ENCODE measurements at regions not wholly inside any gene's neighbourhood (a gene's known extent, or its start where the extent isn't known, plus 50 kb on each side); places are given as distances from the start of the nearest gene placed in this dataset.
A peak's percentile ranks its signal among the peaks of the same experiment; 100 is the strongest.

DNA sequence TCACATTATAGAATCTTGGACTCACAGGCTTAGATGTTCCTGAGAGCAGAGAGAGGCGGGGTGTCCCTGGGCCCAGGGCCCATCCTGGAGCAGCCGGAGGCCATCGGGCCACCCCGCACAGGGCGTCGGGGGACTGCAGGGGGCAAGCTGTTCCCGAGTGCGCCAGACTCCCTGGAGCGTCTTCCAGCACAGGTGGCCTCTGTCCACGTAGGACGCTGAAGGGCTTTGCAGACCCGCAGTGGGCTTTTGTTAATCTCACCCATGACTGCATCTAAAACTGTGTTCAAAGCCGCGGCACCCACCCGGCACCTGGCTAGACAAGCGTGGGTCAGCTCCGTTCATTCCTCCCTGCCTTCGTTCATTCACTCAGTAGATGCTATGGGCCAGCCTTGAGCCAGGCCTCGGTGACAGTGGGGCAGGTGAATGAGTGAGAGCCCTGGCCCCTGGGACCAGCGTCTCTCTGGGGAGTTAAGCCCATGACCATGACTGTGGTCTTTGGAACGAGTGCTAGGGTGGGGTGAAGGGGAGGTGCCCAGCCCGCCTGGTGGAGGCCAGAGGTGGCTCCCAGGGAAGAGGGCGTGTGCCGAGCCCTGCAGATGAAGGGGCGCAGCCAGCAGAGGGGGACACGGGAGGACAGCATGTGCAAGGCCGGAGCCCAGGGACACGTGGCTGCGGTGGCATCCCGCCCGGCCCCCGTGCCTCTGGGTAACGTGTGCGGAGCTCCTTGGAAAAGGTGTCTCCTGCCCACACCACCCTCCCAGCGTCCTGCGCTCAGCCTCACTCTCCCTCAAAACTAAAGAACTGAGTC, 98.3 kb downstream of the HMX1 start:
- no peak for DNase-seq (ENCODE audit: low spot score)

GRCh38 chr4:8772499-8773123, 99.0 kb downstream of the HMX1 start:
- DNase-seq (ENCODE audit: low spot score), result no peak

GRCh38 chr4:8771666-8772065, 100.0 kb downstream of the HMX1 start:
- DNase-seq (ENCODE audit: low spot score), result no peak

- DNase-seq (ENCODE audit: low spot score), result no peak
These were observed 100.4 kb downstream of the HMX1 start for GRCh38 chr4:8771258-8771590.

DNA sequence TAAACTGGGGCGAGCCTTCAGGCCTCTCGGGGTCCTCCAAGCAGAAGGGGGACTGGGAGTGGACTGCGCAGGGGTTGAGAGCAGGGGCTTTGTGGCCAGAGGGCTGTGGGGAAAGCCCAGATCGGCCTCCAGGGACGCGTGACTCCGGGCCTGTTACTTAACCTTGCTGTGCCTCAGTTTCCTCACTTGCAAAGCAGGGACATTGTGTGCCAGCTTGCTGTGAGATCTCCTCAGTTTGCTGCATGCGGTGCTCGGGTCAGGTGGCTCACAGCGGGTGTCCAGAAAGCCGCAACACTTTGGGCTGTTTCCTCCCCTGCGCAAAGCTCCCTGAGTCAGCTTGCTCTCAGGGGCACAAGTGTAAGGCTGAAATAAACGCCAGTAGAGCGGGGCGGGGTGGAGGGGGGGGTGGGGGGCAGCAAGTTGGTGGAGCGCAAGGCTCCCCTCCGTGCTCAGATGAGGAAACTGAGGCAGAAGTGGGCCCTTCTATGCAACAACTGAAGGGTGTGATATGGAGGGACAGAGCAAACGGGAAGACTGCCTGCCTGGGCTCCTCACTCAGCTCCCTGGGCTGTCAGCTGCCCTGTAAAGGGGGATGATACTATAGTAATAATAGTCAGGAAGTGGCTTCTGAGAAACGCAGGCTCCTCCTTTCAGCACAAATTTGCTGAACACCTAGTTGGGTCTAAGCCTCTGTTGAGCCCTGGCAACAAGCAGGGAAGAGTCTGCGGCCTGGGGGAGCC, 101.0 kb downstream of the HMX1 start:
- no peak for DNase-seq (ENCODE audit: low spot score)

DNA sequence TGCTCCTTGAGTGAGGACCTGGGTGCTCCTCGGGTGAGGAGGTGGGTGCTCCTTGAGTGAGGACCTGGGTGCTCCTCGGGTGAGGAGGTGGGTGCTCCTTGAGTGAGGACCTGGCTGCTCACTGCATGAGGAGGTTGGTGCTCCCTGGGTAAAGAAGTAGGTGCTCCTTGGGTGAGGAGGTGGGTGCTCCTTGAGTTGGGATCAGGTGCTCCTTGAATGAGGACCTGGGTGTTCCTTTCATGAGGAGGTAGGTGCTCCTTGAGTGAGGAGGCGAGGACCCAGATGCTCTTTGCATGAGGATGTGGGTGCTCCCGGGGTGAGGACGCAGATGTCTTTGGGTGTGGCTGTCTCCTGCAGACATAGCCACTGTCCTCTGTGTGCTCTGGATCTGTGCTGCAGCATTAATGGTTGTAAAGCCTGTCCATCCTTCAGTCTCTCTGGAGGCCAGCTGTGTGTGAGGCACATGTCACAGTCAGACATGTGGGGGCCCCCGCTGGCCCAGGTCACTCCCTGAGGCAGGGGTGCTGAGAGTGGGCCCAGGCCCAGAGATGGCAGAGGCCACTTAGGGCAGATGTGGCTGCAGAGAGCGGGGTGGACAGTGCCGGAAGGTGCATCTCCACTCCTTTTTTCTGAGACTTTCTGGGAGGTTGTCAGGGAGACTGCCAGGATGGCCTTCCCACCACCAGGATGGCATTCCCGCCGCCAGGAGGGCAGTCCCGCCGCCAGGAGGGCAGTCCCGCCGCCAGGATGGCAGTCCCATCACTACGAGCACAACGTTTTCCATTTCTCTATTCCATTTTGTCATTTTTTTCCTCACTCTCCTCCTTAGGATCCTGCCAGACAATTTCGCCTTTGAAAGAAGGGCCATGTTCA, 101.8 kb downstream of the HMX1 start:
- no peak for DNase-seq (ENCODE audit: low spot score)

GRCh38 chr4:8768357-8768999, 103.2 kb downstream of the HMX1 start:
- no peak for DNase-seq (ENCODE audit: low spot score)

DNA sequence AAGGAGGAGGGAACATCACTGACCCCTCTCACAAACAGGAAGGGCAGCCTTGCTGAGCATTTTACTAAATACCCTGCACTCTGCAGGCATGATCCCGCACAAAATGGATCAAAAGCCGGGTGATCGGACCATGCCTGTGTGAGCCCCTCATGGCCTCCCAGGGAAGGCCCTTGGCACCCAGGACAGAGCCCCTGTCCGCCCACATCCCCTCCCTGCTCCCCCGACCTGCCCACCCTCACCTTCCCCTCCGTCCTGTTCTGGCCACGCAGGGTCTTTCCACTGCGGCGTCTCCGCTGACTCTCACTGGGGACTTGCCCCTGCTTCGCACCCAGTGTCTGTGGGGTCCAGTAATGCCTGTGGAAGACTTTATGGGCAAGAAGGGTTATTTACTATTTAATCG, 105.0 kb downstream of the HMX1 start:
- DNase-seq (ENCODE audit: low spot score), result no peak

GRCh38 chr4:8765631-8766590, 105.7 kb downstream of the HMX1 start:
- DNase-seq (ENCODE audit: low spot score), result peak; percentile 9

DNA sequence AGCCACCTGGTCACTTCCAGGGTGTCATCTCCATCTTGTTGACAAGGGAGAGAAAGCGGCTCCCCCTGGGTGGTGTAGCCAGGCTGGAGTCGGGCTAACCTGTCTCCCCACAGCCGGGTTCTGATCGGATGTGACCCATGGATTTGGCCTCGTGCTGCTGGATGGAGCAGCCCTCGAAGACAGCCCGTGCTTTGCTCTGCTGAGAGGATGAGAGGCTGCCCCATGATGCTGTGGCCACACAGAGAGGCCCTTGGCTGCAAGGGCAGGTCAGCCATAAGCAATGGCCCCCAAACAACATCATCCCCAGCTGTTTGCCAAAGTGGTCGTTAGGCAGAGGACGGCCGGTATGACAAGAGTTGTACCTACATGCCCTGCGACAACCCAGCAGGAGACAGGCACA, 106.6 kb downstream of the HMX1 start:
- no peak for DNase-seq (ENCODE audit: low spot score)

DNA sequence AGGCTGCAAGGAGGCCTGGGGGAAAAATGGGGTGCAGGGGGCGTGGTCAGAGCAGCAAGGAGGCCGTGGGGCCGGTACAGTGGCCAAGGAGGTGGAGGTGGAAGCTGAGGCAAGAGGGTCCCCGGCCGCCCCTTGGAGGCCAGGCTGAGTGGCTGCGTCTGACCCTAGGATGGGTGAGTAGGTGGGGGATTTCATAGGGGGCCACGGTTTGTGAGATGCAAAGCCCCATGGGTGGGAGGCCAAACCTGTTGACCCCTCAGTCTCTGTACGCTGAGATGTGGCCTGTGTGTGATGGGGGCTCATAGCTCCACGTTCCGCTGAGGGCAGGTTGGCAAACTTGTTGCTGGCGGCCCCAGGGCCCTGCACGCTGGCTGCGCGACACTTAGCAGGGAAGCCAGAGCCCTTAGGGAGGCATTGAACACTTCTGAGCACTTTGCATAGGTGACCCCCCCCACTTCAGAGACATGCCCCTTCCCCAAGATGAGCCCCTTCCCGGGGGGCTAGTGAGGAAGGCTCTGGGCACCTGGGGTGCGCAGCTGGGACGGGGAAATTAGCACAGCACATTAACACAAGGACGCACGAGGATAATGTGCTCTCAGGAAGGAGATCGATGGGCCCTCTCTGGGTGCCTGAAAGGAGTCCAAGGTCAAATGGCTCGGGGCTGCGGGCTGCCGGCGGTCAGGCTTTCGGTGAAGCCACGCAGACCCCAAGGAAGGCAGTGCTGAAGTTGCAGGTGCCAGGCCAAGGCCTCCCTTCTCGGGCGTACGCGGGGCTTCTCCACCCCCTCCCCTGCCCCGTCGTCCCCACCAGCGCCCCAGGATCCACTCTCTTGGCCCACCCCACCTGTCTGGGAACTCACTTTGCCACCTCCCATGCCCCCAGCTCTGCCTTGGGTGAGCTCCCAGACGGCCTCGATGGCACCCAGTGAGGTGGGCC, 107.4 kb downstream of the HMX1 start:
- DNase-seq (ENCODE audit: low spot score), result no peak

- DNase-seq (ENCODE audit: low spot score), result no peak
These were observed 108.5 kb downstream of the HMX1 start for GRCh38 chr4:8762951-8763735.

- DNase-seq (ENCODE audit: low spot score), result no peak
These were observed 109.3 kb downstream of the HMX1 start for GRCh38 chr4:8762356-8762755.

DNA sequence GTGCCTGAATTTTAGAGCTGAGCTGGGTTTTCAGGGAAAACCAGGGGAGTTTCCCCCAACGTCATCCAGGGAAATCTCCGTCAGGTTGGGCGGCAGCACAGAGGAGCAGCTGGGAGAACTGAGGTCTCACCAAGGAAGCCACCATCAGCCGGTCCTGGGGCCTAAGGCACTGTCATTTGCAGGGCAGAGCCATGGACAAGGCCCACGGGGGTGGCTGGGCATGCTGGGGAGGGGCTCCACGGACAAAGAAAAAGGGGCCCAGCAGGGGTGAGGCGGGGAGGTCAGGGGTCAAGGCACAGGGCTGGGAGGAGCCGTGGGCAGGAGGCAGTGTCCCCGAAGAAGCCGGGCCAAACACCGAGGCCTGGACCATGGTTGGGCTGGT, 109.8 kb downstream of the HMX1 start:
- DNase-seq (ENCODE audit: low spot score), result no peak

DNA sequence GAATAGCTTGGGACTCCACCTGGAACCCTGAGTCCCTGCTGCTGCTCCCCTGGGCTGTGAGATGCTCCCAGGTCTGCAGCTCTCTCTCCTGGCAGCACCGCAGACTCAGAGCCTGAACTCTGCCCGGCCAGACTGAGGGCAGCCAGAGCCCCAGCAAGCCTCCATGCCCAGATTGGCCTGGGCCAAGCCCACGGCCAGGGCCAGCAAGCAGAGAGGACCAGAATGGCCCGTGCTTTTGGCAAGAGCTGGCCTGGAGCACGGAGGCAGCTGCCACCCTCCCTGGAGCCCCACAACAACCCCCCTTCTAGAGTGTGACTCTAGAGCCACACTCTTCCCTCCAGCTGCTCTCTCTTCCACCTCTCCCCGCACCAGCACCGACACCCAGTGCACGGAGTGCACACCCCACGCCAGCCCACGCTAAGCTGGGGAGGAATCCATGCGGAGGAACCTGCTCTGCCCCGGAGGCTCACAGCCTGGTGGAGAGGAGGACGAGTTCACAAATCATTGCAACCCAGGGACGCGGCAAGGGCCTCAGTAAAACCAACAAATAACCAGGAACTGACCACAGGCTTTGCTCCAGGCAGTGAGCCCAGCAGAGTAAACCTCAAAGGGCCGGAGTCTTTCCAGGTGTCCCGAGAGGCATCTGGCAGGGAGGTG, 110.3 kb downstream of the HMX1 start:
- DNase-seq (ENCODE audit: low spot score), result no peak

DNA sequence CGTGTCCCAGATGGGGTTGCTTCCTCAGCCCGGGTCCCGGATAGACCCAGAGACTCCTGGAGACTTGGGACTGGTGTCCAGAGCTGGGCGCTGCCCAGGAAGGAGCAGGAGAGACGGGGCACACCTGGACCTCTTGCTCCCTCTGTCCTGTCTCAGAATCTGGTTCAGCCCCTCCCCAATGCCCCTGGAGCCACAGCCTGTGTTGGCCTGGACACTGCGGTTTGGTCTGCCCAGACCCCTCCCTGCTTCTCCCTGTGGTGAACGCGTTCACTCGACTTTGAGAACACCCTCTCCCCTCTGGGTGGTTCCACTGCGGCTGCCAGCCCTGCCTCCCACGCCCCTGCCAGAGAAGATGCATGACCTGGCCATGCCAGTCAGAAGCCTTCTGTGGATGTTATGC, 111.1 kb downstream of the HMX1 start:
- no peak for DNase-seq (ENCODE audit: low spot score)

DNA sequence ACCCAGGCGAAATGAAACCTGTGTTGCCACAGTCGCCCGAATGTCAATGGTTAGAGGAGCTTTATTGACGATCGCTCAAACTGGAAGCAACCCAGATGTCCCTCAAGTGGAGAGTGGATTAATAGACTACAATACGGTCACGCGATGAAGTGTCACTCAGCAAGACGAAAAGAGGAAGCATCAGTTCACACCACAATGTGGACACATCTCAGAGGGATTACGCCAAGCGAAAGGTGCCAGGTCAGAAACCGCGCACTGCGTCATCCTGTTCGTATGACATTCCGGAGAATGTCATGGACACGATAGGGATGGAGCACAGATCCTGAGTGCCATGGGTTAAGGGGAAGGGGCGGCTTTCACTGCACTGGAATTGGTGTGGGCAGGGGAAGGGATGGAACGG, 111.7 kb downstream of the HMX1 start:
- DNase-seq (ENCODE audit: low spot score), result no peak

DNA sequence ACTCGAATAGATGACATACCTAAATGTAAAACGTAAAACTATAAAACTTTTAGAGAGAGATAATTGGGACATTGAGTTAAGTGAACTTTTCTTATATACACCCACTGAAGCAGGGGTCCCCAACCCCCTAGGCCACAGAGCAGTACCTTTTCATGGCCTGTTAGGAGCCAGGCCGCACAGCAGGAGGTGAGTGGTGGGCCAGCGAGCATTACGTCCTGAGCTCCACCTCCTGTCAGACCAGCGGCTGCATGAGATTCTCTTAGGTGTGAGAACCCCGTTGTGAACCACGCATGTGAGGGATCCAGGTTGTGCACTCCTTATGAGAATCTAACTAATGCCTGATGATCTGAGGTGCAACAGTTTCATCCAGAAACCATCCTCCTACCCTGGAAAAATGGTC, 114.8 kb downstream of the HMX1 start:
- DNase-seq (ENCODE audit: low spot score), result no peak
